SKM-1 (cell line): ENCODE measurements at regions not wholly inside any gene's neighbourhood (a gene's known extent, or its start where the extent isn't known, plus 50 kb on each side); places are given as distances from the start of the nearest gene placed in this dataset.

Source experiments
- DNase-seq: peaks from one replicate; lab custom pipeline; 2025; ENCODE audit not compliant: unreplicated experiment; lab: John Stamatoyannopoulos, UW

- no peak for DNase-seq
These were observed 1825.1 kb upstream of the IGFBP7 start for GRCh38 chr4:58935332-58935731.

DNA sequence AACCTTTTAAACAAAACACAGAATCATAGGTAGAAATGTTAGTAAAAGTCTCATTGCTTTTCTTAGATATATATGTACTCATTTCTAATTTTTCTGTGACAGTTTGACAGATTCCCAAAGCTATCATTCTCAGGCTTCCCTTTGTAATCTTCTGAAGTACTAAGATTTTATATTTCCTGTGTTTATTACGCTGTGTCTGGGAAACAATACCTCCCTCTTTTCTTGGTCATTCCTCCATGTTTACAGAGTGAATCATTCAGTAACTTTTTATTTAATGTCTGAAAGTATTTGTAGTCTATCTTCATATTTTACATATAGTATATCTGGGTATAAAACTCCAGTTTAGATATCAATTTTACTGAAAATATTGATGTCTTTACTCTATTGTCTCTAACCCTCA lies 1826.3 kb upstream of the IGFBP7 start:
- no peak for DNase-seq

GRCh38 chr4:58940167-58940566 lies 1830.0 kb upstream of the IGFBP7 start:
- DNase-seq = no peak

GRCh38 chr4:58941286-58941685 lies 1831.1 kb upstream of the IGFBP7 start:
- no peak for DNase-seq

DNA sequence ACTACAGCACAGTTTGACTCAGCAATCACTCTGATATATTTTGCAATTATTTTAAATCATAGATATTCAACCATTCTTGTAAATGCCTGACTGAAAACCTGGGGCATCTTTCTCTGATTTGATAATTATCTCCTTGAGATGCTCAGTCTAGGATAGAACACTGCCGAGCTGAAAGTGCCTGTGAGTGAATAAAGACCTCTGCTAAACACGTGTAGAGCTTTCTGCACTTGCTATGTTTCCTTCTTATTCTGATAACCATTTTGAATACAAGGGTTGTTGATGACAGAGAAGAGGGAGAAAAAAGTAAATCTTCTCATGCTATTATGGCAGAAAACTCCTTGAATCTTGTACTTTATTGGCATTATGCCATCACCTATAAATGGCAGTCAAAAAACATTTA lies 1843.4 kb upstream of the IGFBP7 start:
- DNase-seq = no peak

DNA sequence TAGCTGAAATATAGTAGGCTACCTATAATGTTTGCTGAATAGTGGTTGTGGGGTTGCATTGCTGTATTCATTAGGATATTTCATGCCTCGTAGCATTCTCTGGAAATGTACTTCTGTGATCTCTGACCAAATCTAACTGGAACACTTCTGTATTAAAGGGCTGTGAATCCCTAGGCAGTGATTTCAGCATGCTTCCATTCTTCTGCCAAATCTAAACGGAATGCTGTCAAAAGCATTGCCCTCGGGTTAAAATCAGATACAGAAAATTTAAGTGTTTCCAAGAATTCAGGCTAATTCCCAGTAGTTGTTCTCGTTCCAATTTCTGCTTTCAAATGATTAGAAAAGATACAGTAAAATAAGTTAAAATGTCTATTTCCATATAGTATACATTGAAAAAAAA lies 1847.5 kb upstream of the IGFBP7 start:
- DNase-seq = no peak

DNA sequence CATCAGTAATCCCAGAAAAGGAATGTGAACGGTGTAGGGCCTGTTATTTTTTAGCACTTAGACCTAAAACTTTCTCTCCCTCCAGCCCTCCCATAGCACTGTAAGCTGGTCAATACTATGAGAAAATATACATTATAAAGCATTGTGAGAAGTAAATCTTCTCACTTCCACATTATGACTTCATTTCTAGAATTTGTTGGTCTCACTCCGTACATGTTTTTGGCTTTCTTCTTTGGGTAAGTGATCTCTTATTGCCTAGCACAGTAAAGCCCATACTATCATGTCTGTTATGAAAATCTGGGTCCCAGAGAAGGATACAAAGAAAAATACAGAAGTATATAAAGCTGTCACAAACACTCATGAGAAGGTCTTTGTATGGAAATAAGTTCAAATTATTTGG lies 1851.1 kb upstream of the IGFBP7 start:
- DNase-seq = no peak

GRCh38 chr4:58961925-58962324 lies 1851.7 kb upstream of the IGFBP7 start:
- no peak for DNase-seq

GRCh38 chr4:58962424-58962823 lies 1852.2 kb upstream of the IGFBP7 start:
- no peak for DNase-seq

- DNase-seq = no peak
These were observed 1871.6 kb upstream of the IGFBP7 start for GRCh38 chr4:58981828-58982227.

DNA sequence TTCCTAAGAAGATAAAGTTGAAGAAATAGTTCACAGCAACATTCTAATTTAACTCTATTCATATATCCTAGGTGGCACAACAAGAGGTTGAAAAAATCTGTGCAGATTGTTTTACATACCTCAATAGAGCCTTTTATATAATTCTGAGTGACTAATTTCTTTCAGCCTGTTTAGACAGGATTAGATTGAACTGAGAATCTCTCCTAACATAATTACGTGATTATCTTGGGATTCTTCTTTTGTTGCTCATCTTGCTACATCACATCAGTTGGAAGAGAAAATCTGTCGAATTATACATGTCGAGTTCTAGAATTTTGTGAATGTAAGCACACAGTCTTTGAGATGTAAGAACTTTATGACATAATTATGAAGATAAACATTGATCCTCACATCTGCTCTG lies 1873.7 kb upstream of the IGFBP7 start:
- no peak for DNase-seq

- no peak for DNase-seq
These were observed 1892.0 kb upstream of the IGFBP7 start for GRCh38 chr4:59002148-59002547.

DNA sequence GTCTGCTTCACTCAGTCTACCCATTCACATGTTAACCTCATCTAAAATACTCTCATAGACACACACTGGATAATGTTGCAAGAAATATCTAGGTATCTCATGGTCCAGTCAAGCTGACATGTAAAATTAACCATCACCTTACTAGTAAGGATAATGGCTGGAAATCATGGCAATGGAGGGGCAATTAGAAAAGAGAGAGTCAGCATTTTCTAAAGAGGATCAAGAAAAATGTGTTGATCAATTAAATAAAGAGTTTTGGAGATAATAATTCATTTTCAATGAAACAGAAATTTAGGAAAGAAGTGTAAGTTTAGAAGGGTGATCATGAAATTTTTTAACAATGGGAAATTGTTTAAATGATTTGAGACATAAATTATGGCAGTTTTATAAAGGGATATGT lies 1914.1 kb upstream of the IGFBP7 start:
- no peak for DNase-seq

GRCh38 chr4:59037812-59038211 lies 1927.6 kb upstream of the IGFBP7 start:
- DNase-seq = no peak

DNA sequence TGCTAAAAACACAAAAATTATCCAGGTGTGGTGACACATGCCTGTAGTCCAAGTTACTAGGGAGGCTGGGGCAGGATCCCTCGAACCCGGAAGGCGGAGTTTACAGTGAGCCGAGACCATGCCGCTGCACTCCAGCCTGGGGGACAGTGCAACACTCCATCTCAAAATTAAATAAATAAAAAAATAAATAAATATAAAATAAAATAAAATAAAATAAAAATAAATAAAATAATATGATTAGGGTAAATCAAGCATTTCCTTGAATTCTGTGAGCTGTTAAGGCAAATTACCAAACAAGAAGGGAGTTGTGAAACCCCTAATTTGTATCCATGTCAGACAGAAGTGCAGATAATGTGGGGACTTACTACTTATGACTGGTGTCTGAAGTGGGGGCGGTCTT lies 1928.9 kb upstream of the IGFBP7 start:
- DNase-seq = no peak

- DNase-seq = no peak
These were observed 1934.2 kb upstream of the IGFBP7 start for GRCh38 chr4:59044286-59044900.

DNA sequence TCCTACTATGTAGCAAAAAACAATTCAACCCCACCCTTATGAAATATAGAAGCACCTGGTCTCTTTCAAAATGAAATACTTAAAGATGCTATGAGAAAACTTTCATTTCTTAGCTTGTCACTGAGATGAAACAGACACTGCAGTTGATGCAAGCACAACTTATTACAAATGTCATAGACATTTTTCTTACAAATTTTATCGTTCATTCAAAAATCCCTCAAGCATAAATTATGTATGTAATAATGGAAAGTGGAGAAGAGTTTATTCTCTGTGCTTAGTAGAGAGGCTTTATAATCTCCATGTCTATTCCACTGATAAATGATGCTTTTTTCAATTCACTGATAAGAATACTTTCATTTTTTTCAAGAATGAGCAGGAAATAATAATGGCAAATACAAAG lies 1943.9 kb upstream of the IGFBP7 start:
- DNase-seq = no peak

- DNase-seq = no peak
These were observed 1947.6 kb upstream of the IGFBP7 start for GRCh38 chr4:59057804-59058203.

GRCh38 chr4:59058543-59058942 lies 1948.4 kb upstream of the IGFBP7 start:
- DNase-seq = no peak

GRCh38 chr4:59060002-59060846 lies 1950.0 kb upstream of the IGFBP7 start:
- DNase-seq = no peak

- no peak for DNase-seq
These were observed 1950.7 kb upstream of the IGFBP7 start for GRCh38 chr4:59060895-59061294.

GRCh38 chr4:59063015-59063720 lies 1953.0 kb upstream of the IGFBP7 start:
- no peak for DNase-seq
